ENCODE measurements at regions not wholly inside any gene's neighbourhood (a gene's known extent, or its start where the extent isn't known, plus 50 kb on each side); places are given as distances from the start of the nearest gene placed in this dataset.

DNA sequence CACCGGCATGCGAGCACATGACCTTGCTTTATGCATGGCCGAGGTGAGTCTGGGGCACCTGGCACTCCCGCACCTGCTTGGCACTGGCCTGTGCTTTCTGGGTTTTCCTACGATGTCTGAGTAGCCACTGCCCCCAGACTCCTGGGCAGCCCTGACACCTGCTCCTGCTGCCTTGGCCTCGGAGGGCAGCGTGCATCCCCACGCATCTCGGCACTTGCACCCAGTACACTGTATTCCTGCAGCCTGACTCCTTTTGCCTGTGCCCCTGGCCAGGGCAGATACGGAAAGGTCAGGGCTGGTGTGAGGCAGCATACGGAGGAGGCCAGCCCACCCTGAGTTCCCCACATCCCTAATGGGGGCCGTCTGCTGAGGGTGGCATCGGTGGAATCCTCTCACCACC is 340.6 kb downstream of the TEX29 start:
- TF ChIP-seq POLR2A (IDR thresholded peaks at IDR 0.05), result no peak
- TF ChIP-seq, protein P1, sequence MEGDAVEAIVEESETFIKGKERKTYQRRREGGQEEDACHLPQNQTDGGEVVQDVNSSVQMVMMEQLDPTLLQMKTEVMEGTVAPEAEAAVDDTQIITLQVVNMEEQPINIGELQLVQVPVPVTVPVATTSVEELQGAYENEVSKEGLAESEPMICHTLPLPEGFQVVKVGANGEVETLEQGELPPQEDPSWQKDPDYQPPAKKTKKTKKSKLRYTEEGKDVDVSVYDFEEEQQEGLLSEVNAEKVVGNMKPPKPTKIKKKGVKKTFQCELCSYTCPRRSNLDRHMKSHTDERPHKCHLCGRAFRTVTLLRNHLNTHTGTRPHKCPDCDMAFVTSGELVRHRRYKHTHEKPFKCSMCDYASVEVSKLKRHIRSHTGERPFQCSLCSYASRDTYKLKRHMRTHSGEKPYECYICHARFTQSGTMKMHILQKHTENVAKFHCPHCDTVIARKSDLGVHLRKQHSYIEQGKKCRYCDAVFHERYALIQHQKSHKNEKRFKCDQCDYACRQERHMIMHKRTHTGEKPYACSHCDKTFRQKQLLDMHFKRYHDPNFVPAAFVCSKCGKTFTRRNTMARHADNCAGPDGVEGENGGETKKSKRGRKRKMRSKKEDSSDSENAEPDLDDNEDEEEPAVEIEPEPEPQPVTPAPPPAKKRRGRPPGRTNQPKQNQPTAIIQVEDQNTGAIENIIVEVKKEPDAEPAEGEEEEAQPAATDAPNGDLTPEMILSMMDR (IDR thresholded peaks at IDR 0.05), result no peak
